ENCODE measurements at regions not wholly inside any gene's neighbourhood (a gene's known extent, or its start where the extent isn't known, plus 50 kb on each side); places are given as distances from the start of the nearest gene placed in this dataset.

DNA sequence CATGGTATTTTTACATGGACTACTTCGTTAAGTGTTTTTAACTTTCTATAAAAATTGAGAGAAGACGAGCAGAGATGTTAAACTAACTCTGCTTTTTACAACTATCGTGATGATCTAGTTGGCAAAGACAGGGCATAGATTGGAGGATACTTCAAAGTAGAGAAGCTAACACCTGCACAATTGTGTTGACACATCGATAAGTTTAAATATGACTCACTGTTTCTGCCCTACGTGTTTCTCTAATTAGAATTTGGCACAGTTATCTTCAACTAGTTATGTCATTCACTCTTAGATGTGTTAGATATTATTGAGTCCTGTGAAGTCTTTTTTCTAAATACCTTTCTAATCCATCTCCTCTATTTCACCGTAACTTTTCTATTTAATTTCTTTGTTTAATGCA is 68.5 kb upstream of the FERD3L start:
- H3K4me3 ChIP-seq, result no peak overlapping the region
- WGBS, 4 donors, result 81 to 88% (median 86%) methylated on average over 6 of the region's 6 CpGs
- DNase-seq, result no peak
- H3K27ac ChIP-seq, result no peak overlapping the region
- H3K4me1 ChIP-seq (replicated peaks in 1 of 2), result peaks cover 0 to 13% of the 10 kb centered on the region in 2 donors
- no peaks in the 10 kb centered on the region for H3K27me3 ChIP-seq
- no peaks in the 10 kb centered on the region for H3K36me3 ChIP-seq (replicated peaks in 1 of 2)
- no peaks in the 10 kb centered on the region for H3K9me3 ChIP-seq (replicated peaks in 1 of 3)
- TF ChIP-seq POLR2A (IDR thresholded peaks at IDR 0.05), result no peak
- TF ChIP-seq, protein P1, sequence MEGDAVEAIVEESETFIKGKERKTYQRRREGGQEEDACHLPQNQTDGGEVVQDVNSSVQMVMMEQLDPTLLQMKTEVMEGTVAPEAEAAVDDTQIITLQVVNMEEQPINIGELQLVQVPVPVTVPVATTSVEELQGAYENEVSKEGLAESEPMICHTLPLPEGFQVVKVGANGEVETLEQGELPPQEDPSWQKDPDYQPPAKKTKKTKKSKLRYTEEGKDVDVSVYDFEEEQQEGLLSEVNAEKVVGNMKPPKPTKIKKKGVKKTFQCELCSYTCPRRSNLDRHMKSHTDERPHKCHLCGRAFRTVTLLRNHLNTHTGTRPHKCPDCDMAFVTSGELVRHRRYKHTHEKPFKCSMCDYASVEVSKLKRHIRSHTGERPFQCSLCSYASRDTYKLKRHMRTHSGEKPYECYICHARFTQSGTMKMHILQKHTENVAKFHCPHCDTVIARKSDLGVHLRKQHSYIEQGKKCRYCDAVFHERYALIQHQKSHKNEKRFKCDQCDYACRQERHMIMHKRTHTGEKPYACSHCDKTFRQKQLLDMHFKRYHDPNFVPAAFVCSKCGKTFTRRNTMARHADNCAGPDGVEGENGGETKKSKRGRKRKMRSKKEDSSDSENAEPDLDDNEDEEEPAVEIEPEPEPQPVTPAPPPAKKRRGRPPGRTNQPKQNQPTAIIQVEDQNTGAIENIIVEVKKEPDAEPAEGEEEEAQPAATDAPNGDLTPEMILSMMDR (IDR thresholded peaks at IDR 0.05), result no peak
- intact Hi-C loops (cut with DNase I), result no loop called here

DNA sequence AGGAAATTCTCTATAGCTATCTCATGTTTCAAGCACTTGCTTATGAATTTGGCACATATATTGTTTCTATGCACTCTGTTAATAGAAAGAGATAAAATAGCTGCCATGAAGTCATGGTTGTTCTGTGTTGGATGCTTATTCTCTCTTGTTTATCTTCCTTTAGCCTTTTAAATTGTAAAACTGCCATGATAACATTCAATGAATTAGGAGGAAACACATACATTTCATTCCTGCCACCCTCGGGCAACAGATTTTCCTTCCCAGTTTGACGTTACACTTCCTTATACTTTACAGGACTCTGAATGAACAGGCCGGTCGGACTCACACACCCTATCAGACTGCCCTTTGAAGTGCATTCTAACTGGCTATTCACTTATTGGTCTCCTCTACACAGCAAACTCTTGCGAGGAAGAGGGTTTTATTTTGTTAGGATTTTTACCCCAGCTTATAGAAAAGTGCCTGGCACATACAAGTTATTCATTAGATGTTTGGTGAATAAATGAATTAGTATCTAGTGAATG is 65.7 kb upstream of the FERD3L start:
- TF ChIP-seq, protein P1 (IDR thresholded peaks at IDR 0.05), result no peak
- no peak for TF ChIP-seq POLR2A (IDR thresholded peaks at IDR 0.05)
- no peaks in the 10 kb centered on the region for H3K9me3 ChIP-seq (replicated peaks in 1 of 3)
- 55 to 74% (median 66%) methylated on average over 5 of the region's 5 CpGs for WGBS, 4 donors
- DNase-seq, result no peak
- H3K36me3 ChIP-seq (replicated peaks in 1 of 2), result no peaks in the 10 kb centered on the region
- intact Hi-C loops (cut with DNase I), result no loop called here
- H3K27me3 ChIP-seq, result no peaks in the 10 kb centered on the region
- H3K4me1 ChIP-seq (replicated peaks in 1 of 2), result peaks cover 0 to 13% of the 10 kb centered on the region in 2 donors
- no peak overlapping the region for H3K4me3 ChIP-seq
- H3K27ac ChIP-seq, result no peak overlapping the region

DNA sequence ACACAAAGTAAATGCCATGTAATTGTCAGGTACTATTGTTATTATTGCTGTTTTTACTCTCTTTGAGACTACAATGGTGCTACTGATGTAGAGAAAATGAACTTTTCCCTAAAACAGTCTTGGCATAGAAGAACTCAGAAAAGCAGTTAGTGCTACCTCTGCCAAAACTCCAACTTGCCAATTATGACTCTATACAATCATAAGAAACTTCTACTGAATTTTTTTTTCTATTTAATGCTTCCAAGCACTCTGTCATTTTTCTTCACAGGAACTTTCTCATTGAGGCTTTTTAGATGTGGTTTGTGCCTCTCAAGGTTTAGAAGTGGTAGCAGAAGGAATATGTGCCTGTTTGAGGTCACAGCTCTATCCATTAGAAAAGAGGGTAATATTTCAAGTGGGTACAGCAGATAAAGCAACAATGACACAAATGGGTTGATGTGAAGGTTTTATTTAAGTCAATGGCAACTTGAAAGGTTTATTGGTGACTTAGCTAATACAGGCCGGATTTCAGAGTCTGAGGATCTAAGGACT is 64.0 kb upstream of the FERD3L start:
- DNase-seq, result no peak
- 52 to 77% (median 70%) methylated on average over 1 of the region's 1 CpG for WGBS, 4 donors
- Histone ChIP-seq H3K9me3 (replicated peaks in 1 of 3) (no peaks in the 10 kb centered on the region), H3K36me3 (replicated peaks in 1 of 2) (no peaks in the 10 kb centered on the region), H3K4me3 (no peak overlapping the region), H3K27ac (no peak overlapping the region), H3K27me3 (no peaks in the 10 kb centered on the region), H3K4me1 (replicated peaks in 1 of 2) (peaks cover 0 to 13% of the 10 kb centered on the region in 2 donors)
- intact Hi-C loops (cut with DNase I), result no loop called here
- TF ChIP-seq, protein P1 (IDR thresholded peaks at IDR 0.05), result no peak
- TF ChIP-seq POLR2A (IDR thresholded peaks at IDR 0.05), result no peak

DNA sequence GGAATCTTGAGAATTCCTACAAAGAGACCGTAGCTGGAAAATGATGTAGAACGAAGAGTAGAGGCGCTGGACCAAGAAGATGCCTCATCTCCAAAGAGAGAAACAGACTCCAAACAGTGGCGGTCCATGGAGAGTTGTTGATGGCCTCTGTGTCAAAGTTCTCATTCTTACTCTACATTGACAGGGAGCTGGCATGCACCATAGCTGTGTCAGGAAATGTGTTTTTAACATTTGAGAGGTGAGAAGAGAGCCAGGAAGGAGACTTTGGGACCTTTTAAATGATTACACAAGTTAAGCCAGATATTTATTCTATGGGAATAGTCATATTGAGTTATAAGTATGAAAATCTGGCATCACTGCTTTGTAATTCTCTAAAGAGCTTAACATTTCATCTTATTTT is 61.5 kb upstream of the FERD3L start:
- H3K27me3 ChIP-seq, result no peaks in the 10 kb centered on the region
- H3K4me1 ChIP-seq (replicated peaks in 1 of 2), result peaks cover 0 to 13% of the 10 kb centered on the region in 2 donors
- TF ChIP-seq POLR2A (IDR thresholded peaks at IDR 0.05), result no peak
- TF ChIP-seq, protein P1 (IDR thresholded peaks at IDR 0.05), result no peak
- no peak overlapping the region for H3K4me3 ChIP-seq
- no peaks in the 10 kb centered on the region for H3K9me3 ChIP-seq (replicated peaks in 1 of 3)
- no peak overlapping the region for H3K27ac ChIP-seq
- 86 to 92% (median 90%) methylated on average over 4 of the region's 4 CpGs for WGBS, 4 donors
- H3K36me3 ChIP-seq (replicated peaks in 1 of 2), result no peaks in the 10 kb centered on the region
- intact Hi-C loops (cut with DNase I), result no loop called here
- no peak for DNase-seq
